Stimulated activated CD8-positive, alpha-beta memory T cell treated with anti-CD3 and anti-CD28 coated beads, Interleukin-2, amount 100 ng/mL, for 48 hours (primary cell): ENCODE measurements at regions not wholly inside any gene's neighbourhood (a gene's known extent, or its start where the extent isn't known, plus 50 kb on each side); places are given as distances from the start of the nearest gene placed in this dataset.

Source experiments
- DNase-seq, 2 donors: peaks; one replicate each; pipeline ENCODE4 v3.0.0-alpha.2; 2020; ENCODE audit warnings: low read depth in 2 of 2

- no peak for DNase-seq
These were observed 123.4 kb downstream of the NXNL2 start for GRCh38 chr9:88658311-88658822.

GRCh38 chr9:88659126-88659525 is 124.1 kb downstream of the NXNL2 start:
- no peak for DNase-seq

- DNase-seq, result no peak
These were observed 125.6 kb downstream of the NXNL2 start for GRCh38 chr9:88660611-88661010.

GRCh38 chr9:88661759-88662158 is 126.8 kb downstream of the NXNL2 start:
- DNase-seq, result no peak

- no peak for DNase-seq
These were observed 128.9 kb downstream of the NXNL2 start for GRCh38 chr9:88663771-88664419.

- no peak for DNase-seq
These were observed 129.8 kb downstream of the NXNL2 start for GRCh38 chr9:88664773-88665172.

- no peak for DNase-seq
These were observed 138.1 kb downstream of the NXNL2 start for GRCh38 chr9:88672874-88673689.

- no peak for DNase-seq
These were observed 138.9 kb downstream of the NXNL2 start for GRCh38 chr9:88673886-88674285.

GRCh38 chr9:88676644-88677043 is 141.7 kb downstream of the NXNL2 start:
- DNase-seq, result no peak

- DNase-seq, result no peak
These were observed 143.0 kb downstream of the NXNL2 start for GRCh38 chr9:88678008-88678407.

GRCh38 chr9:88678431-88678830 is 143.5 kb downstream of the NXNL2 start:
- DNase-seq, result no peak

- no peak for DNase-seq
These were observed 145.1 kb downstream of the NXNL2 start for GRCh38 chr9:88680041-88680440.

GRCh38 chr9:88680505-88681160 is 145.7 kb downstream of the NXNL2 start:
- DNase-seq, result no peak

- DNase-seq, result no peak
These were observed 146.5 kb downstream of the NXNL2 start for GRCh38 chr9:88681434-88681833.

GRCh38 chr9:88682431-88682831 is 147.5 kb downstream of the NXNL2 start:
- no peak for DNase-seq

GRCh38 chr9:88684046-88684445 is 149.1 kb downstream of the NXNL2 start:
- no peak for DNase-seq

- DNase-seq, result no peak
These were observed 149.9 kb downstream of the NXNL2 start for GRCh38 chr9:88684845-88685244.

- no peak for DNase-seq
These were observed 151.0 kb downstream of the NXNL2 start for GRCh38 chr9:88685966-88686365.

- no peak for DNase-seq
These were observed 154.7 kb downstream of the NXNL2 start for GRCh38 chr9:88689509-88690298.

GRCh38 chr9:88690628-88691027 is 155.7 kb downstream of the NXNL2 start:
- no peak for DNase-seq

- no peak for DNase-seq
These were observed 156.1 kb downstream of the NXNL2 start for GRCh38 chr9:88691091-88691490.

GRCh38 chr9:88691811-88692210 is 156.8 kb downstream of the NXNL2 start:
- DNase-seq, result no peak
